Left lobe of liver (tissue), 2 donors: ENCODE measurements at regions not wholly inside any gene's neighbourhood (a gene's known extent, or its start where the extent isn't known, plus 50 kb on each side); places are given as distances from the start of the nearest gene placed in this dataset.
A peak's percentile ranks its signal among the peaks of the same experiment; 100 is the strongest.
"Not testable (repeated sequence)": the region's sequence is repeated elsewhere in the genome, so short reads cannot be mapped to it uniquely, and the experiment has no call there.

Source experiments
- ATAC-seq: fragments of 200-7000 bp; cut with Tn5 transposase; one replicate; pipeline ENCODE4 v1.9.1; 2020; ENCODE audit warnings: mild to moderate bottlenecking, moderate library complexity
- DNase-seq: peaks from one replicate; pipeline ENCODE4 v3.0.0-alpha.2; 2020; ENCODE audit warnings: low spot score
- donor health status: DM: no; HTN: no; CAD: no; lungs with moderate emphysema.
- donor health status: DM: no; HTN: yes; CAD: no.

- DNase-seq (no peak), ATAC-seq (no peak)
These were observed 456.7 kb upstream of the DCN start for GRCh38 chr12:91639327-91639726.

GRCh38 chr12:91637789-91638624, 455.4 kb upstream of the DCN start:
- no peak for ATAC-seq
- no peak for DNase-seq

GRCh38 chr12:91636721-91637120, 454.1 kb upstream of the DCN start:
- DNase-seq, result no peak

GRCh38 chr12:91634386-91634713, 451.7 kb upstream of the DCN start:
- not testable (repeated sequence) for ATAC-seq, DNase-seq

More at GRCh38 chr12:91636721-91637120, 454.1 kb upstream of the DCN start:
- no peak for ATAC-seq

- no peak for ATAC-seq
These were observed 451.2 kb upstream of the DCN start for GRCh38 chr12:91633734-91634357.

GRCh38 chr12:91633206-91633605, 450.6 kb upstream of the DCN start:
- no peak for ATAC-seq

More at GRCh38 chr12:91633734-91634357, 451.2 kb upstream of the DCN start:
- DNase-seq, result no peak

GRCh38 chr12:91632042-91632786, 449.6 kb upstream of the DCN start:
- DNase-seq, result no peak
- no peak for ATAC-seq

More at GRCh38 chr12:91633206-91633605, 450.6 kb upstream of the DCN start:
- no peak for DNase-seq

GRCh38 chr12:91630596-91631293, 448.1 kb upstream of the DCN start:
- DNase-seq, result no peak
- ATAC-seq, result peak; percentile 42

- ATAC-seq, result no peak
- no peak for DNase-seq
These were observed 447.5 kb upstream of the DCN start for GRCh38 chr12:91630083-91630482.

GRCh38 chr12:91629440-91629839, 446.8 kb upstream of the DCN start:
- ATAC-seq, result no peak
- no peak for DNase-seq

- ATAC-seq, result no peak
These were observed 446.0 kb upstream of the DCN start for GRCh38 chr12:91628656-91629055.

GRCh38 chr12:91627225-91627624, 444.6 kb upstream of the DCN start:
- ATAC-seq, result no peak
- no peak for DNase-seq

More at GRCh38 chr12:91628656-91629055, 446.0 kb upstream of the DCN start:
- DNase-seq, result no peak

- DNase-seq (no peak), ATAC-seq (no peak)
These were observed 440.4 kb upstream of the DCN start for GRCh38 chr12:91622981-91623380.

GRCh38 chr12:91622037-91622436, 439.4 kb upstream of the DCN start:
- DNase-seq (no peak), ATAC-seq (no peak)

- DNase-seq (no peak), ATAC-seq (no peak)
These were observed 438.4 kb upstream of the DCN start for GRCh38 chr12:91620992-91621391.

GRCh38 chr12:91620422-91620821, 437.8 kb upstream of the DCN start:
- ATAC-seq, result no peak
- DNase-seq, result no peak

- DNase-seq, result no peak
These were observed 435.7 kb upstream of the DCN start for GRCh38 chr12:91618281-91618680.

GRCh38 chr12:91617818-91618217, 435.2 kb upstream of the DCN start:
- DNase-seq (no peak), ATAC-seq (no peak)

More at GRCh38 chr12:91618281-91618680, 435.7 kb upstream of the DCN start:
- no peak for ATAC-seq

GRCh38 chr12:91616416-91616815, 433.8 kb upstream of the DCN start:
- DNase-seq, result no peak

GRCh38 chr12:91613223-91613779, 430.7 kb upstream of the DCN start:
- no peak for ATAC-seq
- DNase-seq, result no peak

More at GRCh38 chr12:91616416-91616815, 433.8 kb upstream of the DCN start:
- no peak for ATAC-seq

GRCh38 chr12:91610561-91610960, 427.9 kb upstream of the DCN start:
- DNase-seq, result no peak
- no peak for ATAC-seq
